ENCODE measurements at regions not wholly inside any gene's neighbourhood (a gene's known extent, or its start where the extent isn't known, plus 50 kb on each side); places are given as distances from the start of the nearest gene placed in this dataset.

DNA sequence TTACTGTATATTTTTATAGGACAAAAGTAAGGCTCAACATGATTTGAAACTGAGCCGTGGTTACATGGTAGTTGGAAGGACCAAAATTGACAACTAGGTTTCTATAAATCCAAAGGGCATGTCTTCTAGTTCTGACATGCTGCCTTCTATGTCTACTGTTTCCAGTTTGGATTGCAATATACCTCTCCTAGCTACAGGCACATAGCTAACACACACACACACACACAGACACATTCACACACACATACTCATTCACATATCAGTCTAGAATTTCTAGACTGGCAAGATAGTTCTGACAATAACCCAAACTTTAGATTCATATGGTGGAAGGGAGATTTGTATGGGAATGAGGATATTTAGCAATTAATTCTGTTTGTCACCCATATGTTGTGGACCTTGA lies 544.8 kb upstream of the CAMK1G start:
- TF ChIP-seq, protein P1, sequence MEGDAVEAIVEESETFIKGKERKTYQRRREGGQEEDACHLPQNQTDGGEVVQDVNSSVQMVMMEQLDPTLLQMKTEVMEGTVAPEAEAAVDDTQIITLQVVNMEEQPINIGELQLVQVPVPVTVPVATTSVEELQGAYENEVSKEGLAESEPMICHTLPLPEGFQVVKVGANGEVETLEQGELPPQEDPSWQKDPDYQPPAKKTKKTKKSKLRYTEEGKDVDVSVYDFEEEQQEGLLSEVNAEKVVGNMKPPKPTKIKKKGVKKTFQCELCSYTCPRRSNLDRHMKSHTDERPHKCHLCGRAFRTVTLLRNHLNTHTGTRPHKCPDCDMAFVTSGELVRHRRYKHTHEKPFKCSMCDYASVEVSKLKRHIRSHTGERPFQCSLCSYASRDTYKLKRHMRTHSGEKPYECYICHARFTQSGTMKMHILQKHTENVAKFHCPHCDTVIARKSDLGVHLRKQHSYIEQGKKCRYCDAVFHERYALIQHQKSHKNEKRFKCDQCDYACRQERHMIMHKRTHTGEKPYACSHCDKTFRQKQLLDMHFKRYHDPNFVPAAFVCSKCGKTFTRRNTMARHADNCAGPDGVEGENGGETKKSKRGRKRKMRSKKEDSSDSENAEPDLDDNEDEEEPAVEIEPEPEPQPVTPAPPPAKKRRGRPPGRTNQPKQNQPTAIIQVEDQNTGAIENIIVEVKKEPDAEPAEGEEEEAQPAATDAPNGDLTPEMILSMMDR (IDR thresholded peaks at IDR 0.05; ENCODE audit: low read depth, low read length), result no peak
- no peak overlapping the region for H3K4me3 ChIP-seq (ENCODE audit: low read depth, low read length)
- no peak for DNase-seq
- no peaks in the 10 kb centered on the region for H3K36me3 ChIP-seq
- H3K27ac ChIP-seq, result no peak overlapping the region
- no peaks in the 10 kb centered on the region for H3K9me3 ChIP-seq (ENCODE audit: severe bottlenecking)
- H3K27me3 ChIP-seq (ENCODE audit: insufficient read depth, low read depth, severe bottlenecking), result no peaks in the 10 kb centered on the region

DNA sequence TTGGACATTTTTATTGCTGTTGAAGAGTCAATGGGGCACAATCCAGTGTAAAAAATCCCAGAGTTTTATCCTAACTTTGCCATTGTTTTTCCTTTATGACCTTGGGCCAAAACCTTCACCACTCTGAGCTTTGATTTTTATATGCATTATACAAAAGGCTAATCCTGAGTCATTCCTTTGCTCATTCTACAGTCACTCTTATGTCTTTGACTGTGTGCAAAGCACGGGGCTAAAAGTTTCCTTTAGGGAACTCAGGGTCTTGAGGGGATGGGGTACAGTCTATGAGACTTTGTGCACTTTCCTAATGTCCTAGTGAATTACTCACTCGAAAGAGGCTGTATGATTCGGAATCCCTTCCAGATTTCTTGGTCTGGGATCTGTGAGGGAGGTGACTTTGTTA lies 543.2 kb upstream of the CAMK1G start:
- Histone ChIP-seq H3K36me3 (no peaks in the 10 kb centered on the region), H3K27me3 (ENCODE audit: insufficient read depth, low read depth, severe bottlenecking) (no peaks in the 10 kb centered on the region), H3K27ac (no peak overlapping the region), H3K9me3 (ENCODE audit: severe bottlenecking) (no peaks in the 10 kb centered on the region), H3K4me3 (ENCODE audit: low read depth, low read length) (no peak overlapping the region)
- TF ChIP-seq, protein P1 (IDR thresholded peaks at IDR 0.05; ENCODE audit: low read depth, low read length), result no peak
- DNase-seq, result no peak

DNA sequence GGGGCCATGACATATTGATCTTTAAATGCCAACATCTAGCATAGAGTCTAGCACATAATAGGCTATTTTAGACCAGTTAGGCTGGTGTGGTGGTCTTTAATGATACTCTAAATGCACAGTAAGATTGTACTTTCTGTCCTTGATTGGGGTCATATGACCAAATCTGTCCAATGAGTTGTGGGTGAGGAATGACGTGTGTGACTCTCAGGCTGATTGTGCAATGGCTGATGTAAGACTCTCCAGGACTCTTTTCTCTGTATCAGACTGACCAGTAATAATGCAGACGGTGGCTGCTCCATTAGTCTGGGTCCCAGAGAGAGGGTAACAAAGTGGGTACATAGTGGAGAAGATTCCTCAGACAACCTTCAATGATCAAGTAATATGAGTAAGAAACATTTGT lies 541.6 kb upstream of the CAMK1G start:
- peaks cover 1% of the 10 kb centered on the region for H3K27me3 ChIP-seq (ENCODE audit: insufficient read depth, low read depth, severe bottlenecking)
- TF ChIP-seq, protein P1 (IDR thresholded peaks at IDR 0.05; ENCODE audit: low read depth, low read length), result no peak
- no peak overlapping the region for H3K27ac ChIP-seq
- no peaks in the 10 kb centered on the region for H3K36me3 ChIP-seq
- no peaks in the 10 kb centered on the region for H3K9me3 ChIP-seq (ENCODE audit: severe bottlenecking)
- no peak overlapping the region for H3K4me3 ChIP-seq (ENCODE audit: low read depth, low read length)
- DNase-seq, result no peak

DNA sequence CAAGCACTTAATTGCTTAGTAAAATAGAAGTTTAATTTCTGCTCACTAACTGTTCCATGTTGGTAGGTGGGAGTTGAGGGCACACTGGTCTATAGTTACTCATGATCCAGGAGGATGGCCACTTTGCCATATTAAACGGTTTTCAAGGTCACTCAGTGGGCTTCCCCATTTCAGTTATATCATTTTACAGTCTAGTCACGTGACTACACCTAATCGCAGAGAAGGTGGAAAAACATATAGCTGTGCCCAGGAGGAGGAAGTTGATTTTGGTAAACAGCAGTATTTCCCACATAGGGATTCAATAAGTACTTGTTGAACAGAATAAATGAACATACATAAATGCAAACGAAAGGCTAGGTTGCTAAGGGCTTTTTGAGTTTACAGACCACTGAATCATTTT lies 541.1 kb upstream of the CAMK1G start:
- no peak for DNase-seq
- Histone ChIP-seq H3K27ac (no peak overlapping the region), H3K9me3 (ENCODE audit: severe bottlenecking) (no peaks in the 10 kb centered on the region), H3K36me3 (no peaks in the 10 kb centered on the region), H3K4me3 (ENCODE audit: low read depth, low read length) (no peak overlapping the region), H3K27me3 (ENCODE audit: insufficient read depth, low read depth, severe bottlenecking) (peaks cover 6% of the 10 kb centered on the region)
- TF ChIP-seq, protein P1 (IDR thresholded peaks at IDR 0.05; ENCODE audit: low read depth, low read length), result no peak

DNA sequence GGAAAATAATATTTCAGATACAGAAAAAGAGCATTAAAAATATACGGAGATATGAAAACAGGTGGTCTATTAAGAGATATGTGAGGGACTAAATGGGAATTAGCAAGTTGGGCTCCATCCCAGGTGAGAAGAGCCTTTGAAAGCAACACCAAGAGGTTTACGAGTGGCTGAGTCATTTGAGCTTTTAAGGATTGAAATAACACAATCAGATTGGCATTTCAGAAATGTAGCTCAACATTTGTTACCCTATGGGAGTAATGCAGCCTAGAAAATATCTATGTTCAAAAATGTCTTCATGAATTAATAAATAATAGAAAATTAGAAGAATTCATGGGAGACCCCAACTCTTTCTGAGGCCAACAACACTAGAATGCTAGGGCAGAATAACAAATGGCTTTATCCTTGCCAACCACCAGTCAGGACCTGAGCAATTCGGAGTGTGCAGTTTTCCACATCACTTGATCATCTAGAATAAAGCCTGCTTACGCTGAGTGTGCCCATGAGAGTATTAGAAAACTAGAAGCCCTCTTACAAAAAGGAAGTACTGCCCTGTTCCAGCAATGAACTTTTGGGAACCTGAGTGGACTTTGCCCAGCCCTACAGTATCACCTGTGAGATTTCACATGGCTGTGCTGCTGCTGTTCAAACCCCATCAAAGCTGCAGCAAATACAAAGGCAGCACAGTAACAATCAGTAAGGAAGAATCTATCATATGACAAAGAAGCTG lies 538.0 kb upstream of the CAMK1G start:
- DNase-seq, result no peak
- H3K27ac ChIP-seq, result no peak overlapping the region
- TF ChIP-seq, protein P1 (IDR thresholded peaks at IDR 0.05; ENCODE audit: low read depth, low read length), result no peak
- no peaks in the 10 kb centered on the region for H3K36me3 ChIP-seq
- H3K9me3 ChIP-seq (ENCODE audit: severe bottlenecking), result no peaks in the 10 kb centered on the region
- H3K27me3 ChIP-seq (ENCODE audit: insufficient read depth, low read depth, severe bottlenecking), result peaks cover 23% of the 10 kb centered on the region
- H3K4me3 ChIP-seq (ENCODE audit: low read depth, low read length), result no peak overlapping the region

DNA sequence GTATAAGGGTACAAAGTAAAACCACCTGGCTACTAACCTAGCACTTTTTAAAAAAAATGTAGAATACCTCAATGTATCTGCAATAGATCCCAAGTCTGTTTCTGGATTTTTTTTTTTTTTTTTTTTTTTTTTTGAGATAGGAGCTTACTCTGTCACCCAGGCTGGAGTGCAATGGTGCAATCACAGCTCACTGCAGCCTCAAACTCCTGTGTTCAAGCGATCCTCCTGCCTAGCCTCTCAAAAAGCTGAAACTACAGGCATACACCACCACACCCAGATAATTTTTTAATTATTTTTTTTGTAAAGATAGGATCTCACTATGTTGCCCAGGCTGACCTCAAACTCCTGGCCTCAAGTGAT lies 537.5 kb upstream of the CAMK1G start:
- Histone ChIP-seq H3K27me3 (ENCODE audit: insufficient read depth, low read depth, severe bottlenecking) (peaks cover 23% of the 10 kb centered on the region), H3K36me3 (no peaks in the 10 kb centered on the region), H3K27ac (no peak overlapping the region), H3K9me3 (ENCODE audit: severe bottlenecking) (no peaks in the 10 kb centered on the region), H3K4me3 (ENCODE audit: low read depth, low read length) (no peak overlapping the region)
- TF ChIP-seq, protein P1 (IDR thresholded peaks at IDR 0.05; ENCODE audit: low read depth, low read length), result no peak
- DNase-seq, result no peak

Data from WERI-Rb-1 (cell line).